GM21619 (cell line): ENCODE measurements at regions not wholly inside any gene's neighbourhood (a gene's known extent, or its start where the extent isn't known, plus 50 kb on each side); places are given as distances from the start of the nearest gene placed in this dataset.

Experiments used
- ATAC-seq: cut with Tn5 transposase; IDR thresholded peaks from one replicate; pipeline ENCODE4 v1.9.1; 2021; ENCODE audit not compliant: unreplicated experiment

- no peak for ATAC-seq
Measured at GRCh38 chr1:65741993-65742392, 50.7 kb upstream of the PDE4B start.
